HG02870 (cell line): ENCODE measurements at regions not wholly inside any gene's neighbourhood (a gene's known extent, or its start where the extent isn't known, plus 50 kb on each side); places are given as distances from the start of the nearest gene placed in this dataset.
"Not testable (repeated sequence)": the region's sequence is repeated elsewhere in the genome, so short reads cannot be mapped to it uniquely, and the experiment has no call there.

ENCODE experiments used
- ATAC-seq: cut with Tn5 transposase; IDR thresholded peaks from one replicate; pipeline ENCODE4 v1.9.1; 2021; ENCODE audit warnings: mild to moderate bottlenecking, moderate library complexity; ENCODE audit not compliant: unreplicated experiment

GRCh38 chr4:18698119-18698883 is 676.7 kb upstream of the LCORL start:
- no peak for ATAC-seq

- no peak for ATAC-seq
Observed at GRCh38 chr4:18695733-18696527, 674.4 kb upstream of the LCORL start.

- ATAC-seq: no peak
Observed at GRCh38 chr4:18691431-18692200, 670.1 kb upstream of the LCORL start.

GRCh38 chr4:18690291-18690955 is 668.9 kb upstream of the LCORL start:
- ATAC-seq: no peak

- peak; percentile 74 for ATAC-seq
Observed at GRCh38 chr4:18689308-18690115, 668.0 kb upstream of the LCORL start.

- not testable (repeated sequence) for ATAC-seq
Observed at GRCh38 chr4:18688351-18688750, 666.8 kb upstream of the LCORL start.

- no peak for ATAC-seq
Observed at GRCh38 chr4:18686338-18687037, 664.9 kb upstream of the LCORL start.

- ATAC-seq: no peak
Observed at GRCh38 chr4:18684932-18685331, 663.4 kb upstream of the LCORL start.

GRCh38 chr4:18676526-18676915 is 655.0 kb upstream of the LCORL start:
- ATAC-seq: no peak

- ATAC-seq: no peak
Observed at GRCh38 chr4:18675586-18676525, 654.3 kb upstream of the LCORL start.

- ATAC-seq: no peak
Observed at GRCh38 chr4:18670034-18670433, 648.5 kb upstream of the LCORL start.

- ATAC-seq: no peak
Observed at GRCh38 chr4:18669390-18669789, 647.8 kb upstream of the LCORL start.

- no peak for ATAC-seq
Observed at GRCh38 chr4:18666322-18666721, 644.8 kb upstream of the LCORL start.

GRCh38 chr4:18664171-18664570 is 642.6 kb upstream of the LCORL start:
- no peak for ATAC-seq

GRCh38 chr4:18645351-18645750 is 623.8 kb upstream of the LCORL start:
- no peak for ATAC-seq

- no peak for ATAC-seq
Observed at GRCh38 chr4:18641334-18641733, 619.8 kb upstream of the LCORL start.

- no peak for ATAC-seq
Observed at GRCh38 chr4:18638031-18638430, 616.5 kb upstream of the LCORL start.

- no peak for ATAC-seq
Observed at GRCh38 chr4:18636001-18636585, 614.5 kb upstream of the LCORL start.
